HG03442 (cell line): ENCODE measurements at regions not wholly inside any gene's neighbourhood (a gene's known extent, or its start where the extent isn't known, plus 50 kb on each side); places are given as distances from the start of the nearest gene placed in this dataset.

Source experiments
- ATAC-seq: cut with Tn5 transposase; IDR thresholded peaks from one replicate; pipeline ENCODE4 v1.9.1; 2021; ENCODE audit warnings: mild to moderate bottlenecking, moderate library complexity; ENCODE audit not compliant: unreplicated experiment

DNA sequence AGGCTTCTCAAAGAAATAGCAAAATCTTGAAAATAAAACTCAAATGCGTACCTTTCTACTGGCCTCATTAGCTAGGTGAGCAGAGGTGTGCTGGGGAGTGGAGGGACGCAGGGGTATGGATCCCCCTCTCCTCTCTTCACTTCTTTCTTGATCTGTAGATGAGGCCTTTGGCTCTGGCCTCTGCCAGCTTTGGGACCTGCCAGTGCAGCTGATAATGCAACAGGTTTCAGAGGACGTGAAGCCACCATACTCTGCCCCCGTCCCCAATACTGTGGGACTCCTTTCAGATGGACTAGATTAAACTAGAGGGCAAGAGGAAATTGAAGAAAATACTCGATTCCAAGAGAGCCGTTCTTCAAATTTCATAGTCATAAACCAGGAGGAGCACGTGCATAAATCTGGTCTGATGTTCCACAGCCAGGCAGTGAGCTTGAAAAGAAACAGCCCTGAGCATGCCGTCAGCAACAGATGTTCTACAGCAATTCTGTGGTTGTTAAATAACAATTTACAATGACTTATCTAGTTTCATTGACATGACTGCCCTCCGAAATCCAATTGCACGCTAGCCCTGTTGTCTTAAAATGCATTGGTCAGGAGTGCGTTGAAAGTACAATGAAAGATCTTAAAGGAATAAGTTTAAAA lies 245.3 kb upstream of the FOXQ1 start:
- no peak for ATAC-seq

DNA sequence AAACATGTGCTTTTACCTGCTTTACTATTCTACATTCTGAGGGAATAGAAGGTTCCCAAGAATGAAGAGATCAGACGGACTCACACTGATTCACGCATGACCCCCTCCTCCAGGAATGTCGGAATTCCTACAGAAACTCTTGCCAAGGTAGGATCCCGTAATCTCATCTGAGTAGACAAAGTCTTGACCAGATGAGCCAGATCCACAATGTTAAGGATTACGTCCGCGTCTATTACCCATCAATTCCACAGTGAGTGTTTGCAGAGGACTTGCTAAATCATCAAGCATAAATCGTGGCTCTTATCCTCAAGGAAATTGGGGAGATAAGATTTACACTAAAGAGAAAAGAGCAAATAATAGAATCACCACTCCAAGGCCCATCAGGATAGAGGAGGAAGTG lies 245.9 kb upstream of the FOXQ1 start:
- no peak for ATAC-seq

DNA sequence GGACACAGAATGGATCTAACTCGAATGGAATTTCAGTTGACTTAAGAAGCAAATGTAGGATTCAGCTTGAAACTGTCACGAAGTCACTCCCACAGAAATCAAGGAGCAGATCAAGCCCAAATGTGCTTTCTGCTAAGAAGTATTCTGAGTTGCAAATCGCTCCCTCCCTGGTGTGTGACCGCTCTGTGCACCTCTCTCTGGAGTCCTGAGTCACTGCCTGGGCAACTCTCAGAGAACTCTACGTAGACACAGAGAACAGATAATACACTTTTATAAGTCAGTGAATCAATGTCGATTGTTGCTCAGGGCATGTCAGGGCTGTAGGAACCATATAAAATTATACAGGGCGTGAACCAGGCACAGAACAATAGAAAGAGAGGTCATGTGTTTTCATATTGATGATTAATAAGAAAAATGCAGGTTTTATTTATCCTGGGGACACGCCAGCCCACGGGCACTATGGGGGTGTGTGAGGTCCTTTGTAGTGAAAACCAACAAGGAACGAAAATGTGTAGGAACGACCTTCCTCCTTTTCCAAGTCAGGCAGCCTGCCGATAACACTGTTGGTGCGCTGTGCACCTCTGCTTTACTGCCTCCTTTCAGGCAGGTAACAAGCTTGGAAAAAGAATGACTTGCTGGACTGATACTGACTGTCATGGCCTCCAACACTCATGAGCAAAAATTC lies 248.1 kb upstream of the FOXQ1 start:
- ATAC-seq: no peak

DNA sequence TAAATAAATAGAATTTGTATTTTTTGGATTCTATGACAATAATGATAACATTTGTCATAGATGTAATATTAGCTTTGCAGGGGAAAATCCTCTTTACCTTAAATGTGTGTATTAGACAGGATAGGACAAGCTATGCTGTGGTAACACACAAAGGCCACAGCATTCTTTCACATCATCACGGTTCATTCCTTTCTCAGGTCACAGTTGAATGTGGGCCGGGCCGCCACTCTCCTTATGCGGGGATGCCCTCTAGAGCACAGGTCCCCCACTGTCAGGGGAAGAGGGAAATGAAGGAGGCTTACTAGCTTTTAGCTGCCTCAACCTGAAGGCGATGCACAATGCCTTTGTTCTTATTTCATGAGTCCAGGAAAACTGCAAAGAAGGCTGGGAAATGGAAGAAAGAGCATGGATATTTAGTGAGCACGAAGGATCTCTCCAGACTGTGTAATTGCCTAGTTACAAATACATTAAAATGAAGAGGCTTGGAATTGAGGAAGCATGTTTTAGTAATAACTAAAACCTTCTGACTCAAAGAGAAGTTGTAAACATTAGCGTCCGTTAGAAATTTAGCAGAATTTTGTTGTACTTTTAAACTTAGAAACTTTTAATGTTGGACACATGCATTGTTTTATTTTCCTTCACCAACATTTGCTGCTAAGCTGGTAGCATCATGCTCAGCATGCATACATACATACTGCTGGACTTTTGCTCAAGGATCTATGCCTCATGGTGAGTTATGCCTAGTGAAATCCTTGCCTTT lies 248.9 kb upstream of the FOXQ1 start:
- ATAC-seq: no peak

DNA sequence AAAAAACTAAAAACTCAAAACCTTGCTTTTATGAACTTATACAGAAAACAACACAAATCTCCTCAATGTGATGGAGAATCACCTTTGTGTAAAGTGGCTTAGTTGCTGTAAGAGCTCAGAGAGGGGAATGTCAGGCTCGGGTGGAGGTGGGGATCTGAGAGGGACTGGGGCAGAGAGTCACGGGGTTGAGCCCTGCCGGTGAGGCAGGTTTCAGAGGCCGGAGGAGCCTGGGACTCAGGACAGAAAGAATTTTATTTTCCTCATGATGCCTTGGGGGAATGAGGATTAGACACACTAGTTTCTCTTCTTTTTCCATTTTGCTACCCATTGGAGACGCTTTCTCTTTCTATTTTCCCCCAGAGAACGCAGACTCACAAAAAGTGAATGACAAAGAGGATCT lies 252.3 kb upstream of the FOXQ1 start:
- no peak for ATAC-seq

DNA sequence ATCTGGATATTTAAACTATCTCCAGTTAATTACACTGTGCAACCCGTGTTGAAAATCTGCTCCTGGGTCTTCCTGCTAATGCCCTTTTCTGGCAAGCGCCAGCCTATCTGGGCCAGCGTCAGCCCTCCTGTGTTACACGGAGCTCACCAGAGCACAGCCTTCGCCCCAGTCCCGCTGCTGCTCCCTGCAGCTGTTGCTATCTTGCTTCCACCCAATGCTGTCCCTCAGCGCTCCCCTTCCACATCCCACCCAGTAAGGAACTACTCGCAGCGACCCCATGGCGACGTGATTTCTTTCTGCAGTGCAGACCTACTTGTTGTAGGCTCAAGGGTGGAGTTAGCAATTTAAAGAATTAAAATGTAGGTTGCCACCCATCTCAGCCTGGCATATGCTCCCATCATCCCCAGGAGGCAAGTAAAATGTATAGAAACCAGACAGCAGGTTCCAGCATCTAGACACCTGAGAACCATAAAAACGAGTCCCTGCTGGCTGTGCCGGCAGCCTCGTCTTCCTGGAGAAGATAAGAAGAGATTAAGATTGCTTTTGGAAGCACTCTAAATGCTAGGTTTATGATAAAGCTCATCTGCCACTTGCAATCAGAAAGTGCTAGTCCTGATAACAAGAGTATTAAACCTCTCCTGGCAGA lies 254.3 kb upstream of the FOXQ1 start:
- ATAC-seq: no peak

DNA sequence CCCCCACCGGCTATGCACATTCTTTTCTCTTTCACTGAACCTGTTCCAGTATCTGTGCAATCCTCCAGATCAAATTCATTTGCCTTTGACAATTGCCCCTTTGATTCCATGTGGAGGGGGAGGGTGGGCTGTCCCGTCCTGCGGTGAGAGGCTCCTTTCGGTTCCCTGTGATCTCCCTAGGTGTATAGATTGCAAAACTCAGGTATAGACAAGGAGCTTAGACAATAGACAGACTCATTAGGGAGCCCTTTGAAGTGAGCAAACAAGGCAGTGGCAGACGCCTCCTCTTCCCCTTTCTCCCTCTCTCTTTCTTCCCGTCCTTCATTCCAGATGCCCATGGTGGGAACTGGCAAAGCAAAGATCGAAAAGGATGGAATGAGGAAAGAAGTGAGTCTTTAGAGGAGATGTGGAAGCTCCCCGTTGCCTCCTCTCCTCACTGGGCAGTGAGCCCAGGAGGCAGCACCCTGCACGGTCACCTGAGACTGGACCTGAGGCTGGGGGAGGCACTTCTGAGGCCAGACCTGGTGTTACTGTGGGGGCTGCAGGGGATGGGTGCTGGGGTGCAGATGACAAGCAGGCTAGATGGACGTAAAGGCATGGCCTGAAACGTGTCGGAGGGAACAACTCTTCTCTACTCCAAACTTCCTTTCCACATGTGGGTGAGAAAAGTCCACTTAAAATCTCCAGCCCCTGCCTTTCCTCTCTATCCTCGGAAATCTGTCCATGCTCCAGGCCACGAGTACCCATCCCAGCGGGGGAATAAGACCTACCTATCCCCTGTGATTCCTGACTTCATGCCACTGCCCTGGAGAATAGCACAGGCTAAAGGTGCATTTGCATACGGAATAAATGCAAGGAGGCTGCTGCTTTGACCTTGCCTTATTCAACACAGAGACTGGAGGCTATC lies 256.6 kb upstream of the FOXQ1 start:
- no peak for ATAC-seq

DNA sequence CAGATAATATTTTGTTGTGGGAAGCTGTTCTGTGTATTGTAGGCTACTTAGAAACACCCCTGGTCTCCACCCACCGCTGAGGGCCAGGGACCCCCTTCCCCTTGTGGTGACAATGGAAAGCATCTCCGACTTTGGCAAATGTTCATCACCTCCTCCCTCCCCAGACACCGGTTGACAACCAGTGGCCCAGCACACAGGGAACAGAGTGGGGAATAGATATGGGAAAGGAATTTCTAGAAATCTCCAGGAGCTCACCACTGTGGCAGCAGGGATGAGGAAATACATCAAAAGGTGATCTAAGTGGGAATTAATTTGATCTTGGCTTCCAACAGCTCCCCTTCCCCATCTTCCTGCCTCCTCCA lies 257.3 kb upstream of the FOXQ1 start:
- no peak for ATAC-seq

DNA sequence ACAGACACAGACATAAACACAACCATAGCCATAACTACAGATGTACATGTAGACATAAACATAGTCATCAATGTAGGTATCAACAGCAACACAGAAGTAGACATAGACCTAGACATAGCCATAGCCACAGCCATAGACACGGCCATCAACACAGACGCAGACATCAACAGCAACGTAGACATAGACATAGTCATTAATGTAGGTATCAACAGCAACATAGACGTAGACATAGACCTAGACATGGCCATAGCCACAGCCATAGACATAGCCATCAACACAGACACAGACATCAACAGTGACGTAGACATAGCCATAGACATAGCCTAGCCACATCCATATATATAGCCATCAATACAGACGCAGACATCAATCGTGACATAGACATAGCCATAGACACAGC lies 258.3 kb upstream of the FOXQ1 start:
- no peak for ATAC-seq

DNA sequence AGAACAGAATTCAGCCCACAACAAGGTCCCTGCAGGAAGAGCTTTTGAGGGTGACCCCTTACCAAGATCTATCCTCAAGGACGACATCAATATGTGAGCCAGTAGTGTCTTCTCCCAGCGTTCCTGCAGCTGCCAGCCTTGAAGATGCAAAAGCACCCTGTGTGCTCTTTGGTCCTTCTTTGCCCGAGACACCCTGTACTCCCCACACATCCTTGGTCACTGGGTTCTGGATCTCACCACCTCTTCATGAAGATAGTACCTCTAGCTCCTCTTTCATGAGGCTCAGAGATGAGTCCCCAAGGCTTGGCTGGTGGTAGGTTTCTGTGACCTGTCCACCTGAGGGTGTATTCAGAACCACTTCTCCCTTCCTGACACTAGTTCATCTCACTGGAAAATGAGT lies 259.6 kb upstream of the FOXQ1 start:
- no peak for ATAC-seq

DNA sequence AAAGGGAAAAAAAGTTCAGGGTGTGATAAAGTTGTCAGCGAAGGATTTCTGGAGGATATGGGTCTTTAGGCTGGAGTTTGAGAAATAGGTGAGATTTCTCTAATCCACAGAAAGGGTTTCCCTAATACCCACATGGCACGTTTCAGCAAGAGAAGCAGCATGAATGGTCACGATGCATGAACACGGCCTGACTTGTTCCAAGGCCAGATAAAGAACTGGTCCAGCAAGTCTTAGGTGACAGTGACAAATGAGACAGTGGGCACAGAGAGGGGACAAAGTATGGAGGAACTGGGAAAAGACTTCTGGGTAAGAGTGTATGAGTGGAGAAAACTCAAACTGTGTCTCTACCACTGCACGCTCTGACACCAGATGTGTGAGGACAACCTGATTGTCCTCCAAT lies 262.0 kb upstream of the FOXQ1 start:
- ATAC-seq: no peak

DNA sequence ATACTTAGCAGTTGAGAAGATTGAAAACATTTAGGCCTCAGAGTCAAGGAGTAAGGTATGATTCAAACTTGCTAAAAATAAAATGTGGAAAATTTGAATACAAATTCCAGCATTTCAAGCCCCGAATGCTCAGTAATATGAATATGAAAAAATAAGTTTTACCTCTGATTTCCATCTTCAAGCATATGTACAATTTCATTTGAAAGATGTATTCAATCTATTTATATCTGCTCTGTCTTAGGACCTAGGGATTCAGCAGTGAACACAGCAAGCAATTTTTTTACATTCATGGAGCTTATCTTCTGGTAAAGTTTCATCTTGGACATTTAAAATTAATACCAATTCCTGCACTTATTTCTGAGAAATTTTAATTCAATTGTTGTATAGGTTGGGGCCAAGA lies 262.7 kb upstream of the FOXQ1 start:
- no peak for ATAC-seq

DNA sequence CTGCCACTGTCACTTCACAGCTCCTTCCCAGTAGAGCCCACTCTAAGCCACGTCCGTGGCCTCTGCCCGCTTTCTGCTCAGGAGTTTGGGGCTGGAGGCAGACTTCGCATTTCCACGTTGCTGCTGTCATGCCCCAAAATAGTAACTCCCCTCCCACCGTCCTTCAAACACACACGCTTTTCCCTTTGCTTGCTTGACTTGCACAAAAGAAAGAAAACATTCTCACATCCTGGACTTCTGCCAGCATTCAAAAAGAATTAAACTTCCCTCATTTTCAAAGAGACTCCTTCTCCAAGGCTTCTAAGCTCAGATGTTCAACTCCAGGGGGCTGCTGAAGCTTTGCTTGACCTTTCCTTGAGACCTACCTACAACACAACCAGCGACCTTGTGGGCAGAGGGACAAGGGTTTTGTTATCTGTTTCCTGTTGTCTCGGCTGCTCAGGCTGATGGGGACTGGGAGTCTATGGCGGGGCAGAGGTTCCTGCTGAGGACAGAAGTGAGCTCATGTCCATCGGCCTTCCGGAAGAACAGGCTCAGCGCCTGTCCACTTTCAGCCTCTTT lies 263.8 kb upstream of the FOXQ1 start:
- ATAC-seq: no peak

DNA sequence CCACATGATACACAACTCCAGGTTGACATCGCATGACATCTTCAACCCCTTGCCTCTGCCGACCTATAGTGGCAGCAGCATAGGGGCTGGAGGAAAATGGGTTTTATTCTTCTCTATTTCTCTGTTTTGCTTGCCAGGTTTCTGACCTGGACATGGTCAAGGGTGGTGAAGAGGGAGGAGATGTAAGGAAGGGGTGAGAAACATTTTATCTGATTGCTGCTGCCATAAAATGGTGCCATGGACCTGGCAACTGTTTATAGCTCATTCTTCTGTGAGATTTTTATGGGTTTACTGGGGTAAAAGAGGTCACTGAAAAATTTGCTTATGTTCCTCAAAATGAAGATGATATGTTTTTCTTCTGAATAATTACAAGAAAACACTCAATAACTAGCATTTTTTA lies 266.7 kb upstream of the FOXQ1 start:
- ATAC-seq: no peak

DNA sequence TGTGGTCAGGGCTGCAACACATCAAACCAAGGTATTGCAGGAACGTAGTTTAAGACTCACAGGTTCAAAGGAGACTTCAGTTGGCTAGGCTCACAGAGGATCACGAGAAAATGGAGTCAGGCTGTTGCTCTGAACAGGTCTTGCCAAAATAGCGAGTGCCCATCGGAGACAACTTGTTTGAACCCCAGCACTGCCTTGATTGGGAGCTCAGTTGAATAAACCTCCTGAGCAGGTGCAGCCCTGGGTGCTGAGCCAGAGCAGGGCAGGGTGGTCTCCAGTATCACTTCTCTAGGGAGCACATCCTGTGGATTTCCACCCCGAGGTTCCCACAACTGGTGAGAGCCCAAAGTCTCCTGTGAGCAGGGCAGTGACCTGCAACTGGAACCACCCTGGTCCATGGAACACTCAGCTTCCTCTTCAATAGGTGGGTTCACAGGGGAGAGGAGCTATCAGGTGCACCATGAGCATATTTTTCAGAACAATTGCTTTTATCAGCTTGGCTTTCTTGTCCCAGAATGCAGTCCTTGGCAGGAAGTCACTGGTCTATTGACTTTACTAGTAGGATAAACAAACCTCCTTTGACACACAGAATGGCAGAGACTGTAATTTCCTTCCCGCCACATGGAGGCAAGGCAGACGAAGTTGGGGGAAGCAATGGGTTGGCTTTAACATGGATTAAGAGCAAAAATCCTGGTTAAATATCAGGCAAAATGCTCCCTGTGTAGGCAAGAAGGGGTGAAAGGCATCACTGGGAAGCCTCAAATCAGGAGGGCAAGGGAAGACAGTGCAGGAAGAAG lies 267.7 kb upstream of the FOXQ1 start:
- no peak for ATAC-seq

DNA sequence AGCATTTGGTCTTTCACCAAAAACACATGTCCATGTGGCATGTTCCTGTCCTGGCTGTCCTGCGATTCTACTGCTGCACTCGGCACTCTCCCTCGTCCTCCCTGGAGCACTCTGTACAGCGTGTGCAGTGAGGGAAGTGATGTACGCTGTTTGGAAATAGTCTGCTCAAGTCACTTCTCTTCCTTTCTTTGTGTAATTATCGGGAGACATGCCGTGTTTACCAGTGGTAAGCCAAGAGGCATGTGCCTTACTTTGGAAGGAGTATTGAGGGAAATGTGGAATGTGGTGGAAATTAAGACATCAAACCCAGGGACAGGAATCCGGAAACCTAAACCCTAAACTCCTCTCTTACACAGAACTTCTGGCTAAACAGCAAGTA lies 268.5 kb upstream of the FOXQ1 start:
- no peak for ATAC-seq

DNA sequence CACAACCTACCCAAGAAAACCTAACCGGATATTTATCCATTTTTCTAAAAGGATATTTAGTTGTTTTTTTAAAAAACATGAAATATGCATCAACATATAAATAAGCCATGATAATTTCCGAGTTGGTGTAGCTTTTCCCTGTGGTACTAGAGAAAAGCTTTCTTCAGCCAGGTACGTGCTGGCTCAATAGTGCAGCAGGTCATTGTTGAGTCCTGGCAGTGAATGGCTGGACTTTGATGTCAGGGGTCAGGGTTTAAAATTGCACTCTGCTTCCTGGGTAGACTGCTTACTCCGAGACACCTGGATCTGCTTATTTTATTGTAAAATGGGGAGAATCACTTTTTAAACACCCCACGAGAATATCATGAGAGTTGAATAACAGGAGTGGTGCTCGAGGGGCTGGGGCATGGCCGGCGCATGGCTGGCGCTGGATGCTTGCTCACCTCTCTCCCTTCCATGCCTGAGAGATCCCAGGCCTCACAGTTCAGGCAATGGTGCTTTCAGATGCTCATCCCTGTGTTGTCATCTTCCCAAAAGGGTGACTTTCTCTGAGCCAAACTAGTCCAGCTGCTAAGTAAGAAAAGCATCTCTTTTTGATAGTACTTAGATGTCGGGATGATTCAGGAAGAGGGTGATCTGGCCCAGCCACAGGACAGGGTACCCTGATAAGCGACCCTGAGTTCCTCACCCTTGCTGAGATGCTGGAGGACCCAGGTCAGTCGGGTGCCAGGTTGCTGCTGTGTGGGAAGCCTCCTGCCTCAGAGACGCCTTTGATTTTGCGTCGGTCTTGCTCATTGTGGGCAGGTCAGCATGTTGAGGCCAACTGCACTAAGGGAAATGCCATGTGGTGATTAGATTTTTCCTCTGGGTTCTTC lies 269.1 kb upstream of the FOXQ1 start:
- no peak for ATAC-seq

DNA sequence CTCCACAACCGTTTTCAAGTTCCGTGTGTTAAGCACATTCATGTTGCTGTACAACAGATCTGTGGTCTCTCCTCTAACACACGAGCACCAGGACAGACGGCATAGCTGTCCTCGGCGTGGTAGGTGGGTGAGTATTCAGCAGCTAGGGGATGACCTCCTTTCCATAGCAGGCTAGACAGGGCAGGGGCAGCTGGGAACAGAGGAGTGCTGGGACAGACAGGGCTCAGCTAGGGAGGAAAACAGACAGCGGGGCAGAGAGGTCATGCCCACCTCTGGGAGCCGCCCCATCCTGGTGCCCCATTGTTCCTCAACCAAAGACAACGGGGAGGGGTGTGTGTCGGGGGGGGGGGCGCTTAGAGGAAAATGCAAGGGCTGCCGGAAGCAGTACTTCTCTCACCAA lies 271.5 kb upstream of the FOXQ1 start:
- no peak for ATAC-seq

DNA sequence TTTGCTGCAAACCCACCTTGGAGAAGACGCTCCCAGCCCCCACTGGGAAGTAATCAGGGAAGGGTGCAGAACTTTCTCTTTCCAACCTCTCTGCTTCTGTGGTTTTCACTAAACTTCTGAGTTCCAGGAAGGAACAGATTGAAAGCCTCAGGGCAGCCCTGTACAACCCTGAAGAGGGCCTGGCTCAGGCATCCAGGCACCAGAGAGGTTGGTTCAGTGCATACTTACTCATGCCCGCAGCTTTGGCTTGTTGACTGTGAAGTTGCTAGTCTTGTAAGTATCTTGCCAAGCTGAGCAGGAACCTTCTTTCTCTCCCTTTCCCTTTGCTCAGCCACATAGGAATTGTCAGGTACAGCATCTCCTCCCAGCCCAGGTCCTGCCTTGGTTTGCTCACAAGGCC lies 272.2 kb upstream of the FOXQ1 start:
- ATAC-seq: no peak
